Peyer's patch (tissue), 4 donors: ENCODE measurements at regions not wholly inside any gene's neighbourhood (a gene's known extent, or its start where the extent isn't known, plus 50 kb on each side); places are given as distances from the start of the nearest gene placed in this dataset.
"Not testable (repeated sequence)": the region's sequence is repeated elsewhere in the genome, so short reads cannot be mapped to it uniquely, and the experiment has no call there.

Experiments used
- DNase-seq, 3 donors: peaks; one replicate each; pipeline ENCODE4 v3.0.0-alpha.2; 2017 to 2019
- H3K27ac ChIP-seq, 4 donors: fragments of 200-600 bp; sonication (generic); one replicate each; pipeline ENCODE4 v1.5.1; 2016 to 2019
- H3K27me3 ChIP-seq, 2 donors: fragments of 200-600 bp; sonication (generic); one replicate each; pipeline ENCODE4 v1.5.1; 2019
- H3K36me3 ChIP-seq, 3 donors: fragments of 200-600 bp; sonication (generic); one replicate each; pipeline ENCODE4 v1.5.1; 2016 to 2019
- H3K4me1 ChIP-seq, 4 donors: fragments of 200-600 bp; sonication (generic); one replicate each; pipeline ENCODE4 v1.5.1; 2016 to 2019
- H3K4me3 ChIP-seq, 4 donors: fragments of 200-600 bp; sonication (generic); 1 replicate in 3 of 4; 2 replicates in 1 of 4; pipeline ENCODE4 v1.5.1; 2016 to 2019; ENCODE audit warnings: mild to moderate bottlenecking in 1 of 4
- H3K9me3 ChIP-seq, 4 donors: fragments of 200-600 bp; sonication (generic); one replicate each; pipeline ENCODE4 v1.5.1; 2016 to 2019; ENCODE audit warnings: mild to moderate bottlenecking in 1 of 4
- CTCF ChIP-seq, 6 experiments: fragments of 450-650 bp in 4 of 6; fragments of 200-600 bp in 2 of 6; sonication (generic) in 1 of 6; IDR thresholded peaks; one replicate each; pipeline ENCODE4 v1.5.1; 2017 to 2019; ENCODE audit warnings: antibody characterized with exemption in 6 of 6, mild to moderate bottlenecking in 3 of 6, moderate library complexity in 1 of 6
- POLR2A ChIP-seq, 2 donors: fragments of 450-650 bp; IDR thresholded peaks; one replicate each; pipeline ENCODE4 v1.5.1; 2017; ENCODE audit warnings: antibody characterized with exemption in 2 of 2, mild to moderate bottlenecking in 2 of 2, moderate library complexity in 2 of 2

GRCh38 chrX:37918168-37918567 is 70.8 kb upstream of the DYNLT3 start:
- Histone ChIP-seq H3K9me3 (no peaks in the 10 kb centered on the region), H3K27ac (no peak overlapping the region), H3K27me3 (no peaks in the 10 kb centered on the region), H3K4me3 (no peak overlapping the region), H3K4me1 (no peaks in the 10 kb centered on the region), H3K36me3 (no peaks in the 10 kb centered on the region)
- DNase-seq = no peak
- TF ChIP-seq CTCF (IDR thresholded peaks at IDR 0.05) = no peak
- no peak for TF ChIP-seq POLR2A (IDR thresholded peaks at IDR 0.05)

- no peaks in the 10 kb centered on the region for H3K9me3 ChIP-seq
- TF ChIP-seq CTCF (IDR thresholded peaks at IDR 0.05) = no peak
- no peaks in the 10 kb centered on the region for H3K27me3 ChIP-seq
- no peak overlapping the region for H3K27ac ChIP-seq
- H3K4me3 ChIP-seq = no peak overlapping the region
- no peak for DNase-seq
- H3K36me3 ChIP-seq = no peaks in the 10 kb centered on the region
- no peaks in the 10 kb centered on the region for H3K4me1 ChIP-seq
Observed at GRCh38 chrX:37918703-37919102, 71.3 kb upstream of the DYNLT3 start.

GRCh38 chrX:37921758-37922157 is 74.4 kb upstream of the DYNLT3 start:
- no peak overlapping the region for H3K27ac ChIP-seq
- H3K27me3 ChIP-seq = no peaks in the 10 kb centered on the region
- no peak overlapping the region for H3K4me3 ChIP-seq
- no peak for DNase-seq
- H3K9me3 ChIP-seq = no peaks in the 10 kb centered on the region
- H3K4me1 ChIP-seq = no peaks in the 10 kb centered on the region
- no peaks in the 10 kb centered on the region for H3K36me3 ChIP-seq
- TF ChIP-seq CTCF (IDR thresholded peaks at IDR 0.05) = no peak
- TF ChIP-seq POLR2A (IDR thresholded peaks at IDR 0.05) = no peak

GRCh38 chrX:37922928-37923327 is 75.6 kb upstream of the DYNLT3 start:
- TF ChIP-seq POLR2A (IDR thresholded peaks at IDR 0.05) = no peak
- TF ChIP-seq CTCF (IDR thresholded peaks at IDR 0.05) = no peak
- no peaks in the 10 kb centered on the region for H3K9me3 ChIP-seq
- peak in 1 of 3 donors; percentile 47 for DNase-seq

GRCh38 chrX:37925761-37926160 is 78.4 kb upstream of the DYNLT3 start:
- not testable (repeated sequence) for H3K27me3 ChIP-seq, H3K4me3 ChIP-seq, H3K27ac ChIP-seq, DNase-seq, H3K9me3 ChIP-seq, H3K4me1 ChIP-seq, H3K36me3 ChIP-seq

More at GRCh38 chrX:37922928-37923327, 75.6 kb upstream of the DYNLT3 start:
- H3K4me3 ChIP-seq = no peak overlapping the region
- H3K27ac ChIP-seq = no peak overlapping the region
- no peaks in the 10 kb centered on the region for H3K36me3 ChIP-seq
- H3K27me3 ChIP-seq = no peaks in the 10 kb centered on the region
- no peaks in the 10 kb centered on the region for H3K4me1 ChIP-seq

- no peak for DNase-seq
- Histone ChIP-seq H3K4me1 (no peaks in the 10 kb centered on the region), H3K4me3 (no peak overlapping the region), H3K9me3 (no peaks in the 10 kb centered on the region), H3K27me3 (no peaks in the 10 kb centered on the region), H3K27ac (no peak overlapping the region), H3K36me3 (no peaks in the 10 kb centered on the region)
- TF ChIP-seq POLR2A (IDR thresholded peaks at IDR 0.05) = no peak
- peak in 5 of 6 experiments; percentile 17 to 68 (median 67) for TF ChIP-seq CTCF (IDR thresholded peaks at IDR 0.05)
Observed at GRCh38 chrX:37926700-37927099, 79.3 kb upstream of the DYNLT3 start.
